ENCODE measurements at regions not wholly inside any gene's neighbourhood (a gene's known extent, or its start where the extent isn't known, plus 50 kb on each side); places are given as distances from the start of the nearest gene placed in this dataset.

DNA sequence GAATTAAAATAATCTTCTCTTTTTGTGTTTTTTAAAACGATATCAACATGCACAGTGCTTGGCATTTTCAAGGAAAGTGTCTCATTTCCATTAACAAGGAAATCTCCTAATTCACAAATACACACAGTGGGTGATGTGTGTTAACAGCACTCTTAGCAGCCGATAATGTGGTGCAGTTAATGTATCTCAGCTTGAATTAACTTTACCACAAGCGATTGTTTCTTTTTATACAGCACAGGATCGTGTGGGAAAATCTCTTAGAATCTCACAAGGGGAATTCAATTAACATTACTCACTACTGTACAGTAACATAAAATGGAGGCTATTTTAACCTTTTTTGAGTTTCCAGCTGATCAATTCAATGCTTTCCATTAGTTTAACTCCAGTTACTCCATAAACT is 1841.9 kb downstream of the STIM2 start:
- Histone ChIP-seq H3K27me3 (ENCODE audit: insufficient read depth) (no peaks in the 10 kb centered on the region), H3K79me2 (replicated peaks; ENCODE audit: insufficient read depth) (no peaks in the 10 kb centered on the region), H3K4me1 (ENCODE audit: insufficient read depth) (peaks cover 32% of the 10 kb centered on the region), H3K4me2 (no peak overlapping the region), H3K4me3 (no peak overlapping the region), H3F3A (replicated peaks; ENCODE audit: low read depth) (no peaks in the 10 kb centered on the region), H4K20me1 (replicated peaks; ENCODE audit: insufficient read depth) (no peaks in the 10 kb centered on the region), H2AFZ (no peak overlapping the region), H3K36me3 (ENCODE audit: insufficient read depth) (no peaks in the 10 kb centered on the region), H3K27ac (ENCODE audit: low read depth) (no peak overlapping the region), H3K9me2 (ENCODE audit: insufficient read depth) (peaks cover 7% of the 10 kb centered on the region; the same call in 1 of the 2 replicates)
- H3K27me3 Mint-ChIP-seq (ENCODE audit: insufficient read depth, low read depth, poor library complexity): peaks cover 1% of the 10 kb centered on the region
- no peak overlapping the region for H3K27ac Mint-ChIP-seq
- H3K4me1 Mint-ChIP-seq: peaks cover 26% of the 10 kb centered on the region
- peaks cover 10% of the 10 kb centered on the region; the same call in 1 of the 3 replicates for H3K36me3 Mint-ChIP-seq (ENCODE audit: low read depth)
- H3K9me3 Mint-ChIP-seq: peaks cover 8% of the 10 kb centered on the region; the same call in 2 of the 3 replicates
- TF ChIP-seq CREB1 (CRISPR knock-in tag; IDR thresholded peaks at IDR 0.05; ENCODE audit: low read depth) (no peak), ETS1 (IDR thresholded peaks at IDR 0.05) (no peak)
- TF ChIP-seq, protein P1, sequence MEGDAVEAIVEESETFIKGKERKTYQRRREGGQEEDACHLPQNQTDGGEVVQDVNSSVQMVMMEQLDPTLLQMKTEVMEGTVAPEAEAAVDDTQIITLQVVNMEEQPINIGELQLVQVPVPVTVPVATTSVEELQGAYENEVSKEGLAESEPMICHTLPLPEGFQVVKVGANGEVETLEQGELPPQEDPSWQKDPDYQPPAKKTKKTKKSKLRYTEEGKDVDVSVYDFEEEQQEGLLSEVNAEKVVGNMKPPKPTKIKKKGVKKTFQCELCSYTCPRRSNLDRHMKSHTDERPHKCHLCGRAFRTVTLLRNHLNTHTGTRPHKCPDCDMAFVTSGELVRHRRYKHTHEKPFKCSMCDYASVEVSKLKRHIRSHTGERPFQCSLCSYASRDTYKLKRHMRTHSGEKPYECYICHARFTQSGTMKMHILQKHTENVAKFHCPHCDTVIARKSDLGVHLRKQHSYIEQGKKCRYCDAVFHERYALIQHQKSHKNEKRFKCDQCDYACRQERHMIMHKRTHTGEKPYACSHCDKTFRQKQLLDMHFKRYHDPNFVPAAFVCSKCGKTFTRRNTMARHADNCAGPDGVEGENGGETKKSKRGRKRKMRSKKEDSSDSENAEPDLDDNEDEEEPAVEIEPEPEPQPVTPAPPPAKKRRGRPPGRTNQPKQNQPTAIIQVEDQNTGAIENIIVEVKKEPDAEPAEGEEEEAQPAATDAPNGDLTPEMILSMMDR (conservative IDR thresholded peaks at IDR 0.05; ENCODE audit: low read depth in 2 of 2): no peak
- DNase-seq (ENCODE audit: low spot score): no peak
- H3K4me3 Mint-ChIP-seq: no peak overlapping the region
- ATAC-seq: no peak

DNA sequence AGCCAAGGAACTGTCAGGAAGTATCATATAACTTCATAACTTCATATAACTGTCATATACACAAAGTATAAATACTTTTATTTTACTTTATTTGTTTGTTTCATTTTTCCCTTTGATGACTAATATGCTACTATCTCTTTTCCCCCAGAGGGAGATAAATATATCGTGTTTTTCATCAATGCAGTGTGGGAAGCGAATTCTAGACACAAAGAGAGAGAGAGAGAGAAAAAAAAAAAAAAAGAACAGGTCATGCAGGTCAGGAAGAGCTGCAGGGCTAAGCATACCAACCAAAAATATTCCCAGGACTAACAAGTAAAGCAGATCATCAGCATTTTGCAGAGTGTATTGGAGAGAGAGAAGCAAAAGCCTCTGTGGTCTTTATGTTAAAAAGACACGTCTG is 1849.2 kb downstream of the STIM2 start:
- peaks cover 9% of the 10 kb centered on the region; the same call in 1 of the 2 replicates for H3K36me3 ChIP-seq (ENCODE audit: insufficient read depth)
- 0 out of 2 replicates have a peak overlapping the region, but pooled peaks have one; percentile 40 for H2AFZ ChIP-seq
- DNase-seq (ENCODE audit: low spot score): no peak
- TF ChIP-seq NANOG (IDR thresholded peaks at IDR 0.05; ENCODE audit: borderline replicate concordance): no peak
- TF ChIP-seq, protein P1 (conservative IDR thresholded peaks at IDR 0.05; ENCODE audit: low read depth in 2 of 2): no peak
- TF ChIP-seq, protein P2, sequence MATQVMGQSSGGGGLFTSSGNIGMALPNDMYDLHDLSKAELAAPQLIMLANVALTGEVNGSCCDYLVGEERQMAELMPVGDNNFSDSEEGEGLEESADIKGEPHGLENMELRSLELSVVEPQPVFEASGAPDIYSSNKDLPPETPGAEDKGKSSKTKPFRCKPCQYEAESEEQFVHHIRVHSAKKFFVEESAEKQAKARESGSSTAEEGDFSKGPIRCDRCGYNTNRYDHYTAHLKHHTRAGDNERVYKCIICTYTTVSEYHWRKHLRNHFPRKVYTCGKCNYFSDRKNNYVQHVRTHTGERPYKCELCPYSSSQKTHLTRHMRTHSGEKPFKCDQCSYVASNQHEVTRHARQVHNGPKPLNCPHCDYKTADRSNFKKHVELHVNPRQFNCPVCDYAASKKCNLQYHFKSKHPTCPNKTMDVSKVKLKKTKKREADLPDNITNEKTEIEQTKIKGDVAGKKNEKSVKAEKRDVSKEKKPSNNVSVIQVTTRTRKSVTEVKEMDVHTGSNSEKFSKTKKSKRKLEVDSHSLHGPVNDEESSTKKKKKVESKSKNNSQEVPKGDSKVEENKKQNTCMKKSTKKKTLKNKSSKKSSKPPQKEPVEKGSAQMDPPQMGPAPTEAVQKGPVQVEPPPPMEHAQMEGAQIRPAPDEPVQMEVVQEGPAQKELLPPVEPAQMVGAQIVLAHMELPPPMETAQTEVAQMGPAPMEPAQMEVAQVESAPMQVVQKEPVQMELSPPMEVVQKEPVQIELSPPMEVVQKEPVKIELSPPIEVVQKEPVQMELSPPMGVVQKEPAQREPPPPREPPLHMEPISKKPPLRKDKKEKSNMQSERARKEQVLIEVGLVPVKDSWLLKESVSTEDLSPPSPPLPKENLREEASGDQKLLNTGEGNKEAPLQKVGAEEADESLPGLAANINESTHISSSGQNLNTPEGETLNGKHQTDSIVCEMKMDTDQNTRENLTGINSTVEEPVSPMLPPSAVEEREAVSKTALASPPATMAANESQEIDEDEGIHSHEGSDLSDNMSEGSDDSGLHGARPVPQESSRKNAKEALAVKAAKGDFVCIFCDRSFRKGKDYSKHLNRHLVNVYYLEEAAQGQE (IDR thresholded peaks at IDR 0.05; ENCODE audit: unreplicated experiment): no peak
- no peak for TF ChIP-seq ETS1 (IDR thresholded peaks at IDR 0.05)
- no peak for TF ChIP-seq CREB1 (CRISPR knock-in tag; IDR thresholded peaks at IDR 0.05; ENCODE audit: low read depth)
- no peak for TF ChIP-seq ZNF331 (CRISPR knock-in tag; IDR thresholded peaks at IDR 0.05; ENCODE audit: low read depth)
- TF ChIP-seq POLR2AphosphoS5 (IDR thresholded peaks at IDR 0.05; ENCODE audit: low read depth): no peak
- H3K27ac ChIP-seq (ENCODE audit: low read depth): no peak overlapping the region
- H3K79me2 ChIP-seq (replicated peaks; ENCODE audit: insufficient read depth): no peaks in the 10 kb centered on the region
- H3K4me1 Mint-ChIP-seq: peaks cover 10% of the 10 kb centered on the region
- H3K27me3 Mint-ChIP-seq (ENCODE audit: insufficient read depth, low read depth, poor library complexity): no peaks in the 10 kb centered on the region
- H4K20me1 ChIP-seq (replicated peaks; ENCODE audit: insufficient read depth): no peaks in the 10 kb centered on the region
- peaks cover 10% of the 10 kb centered on the region; the same call in 2 of the 3 replicates for H3K9me3 Mint-ChIP-seq
- H3K36me3 Mint-ChIP-seq (ENCODE audit: low read depth): peaks cover 9% of the 10 kb centered on the region; the same call in 2 of the 3 replicates
- H3F3A ChIP-seq (replicated peaks; ENCODE audit: low read depth): no peaks in the 10 kb centered on the region
- no peak for ATAC-seq
- no peak overlapping the region for H3K27ac Mint-ChIP-seq
- no peak overlapping the region for H3K4me3 Mint-ChIP-seq
- peaks cover 15% of the 10 kb centered on the region for H3K4me1 ChIP-seq (ENCODE audit: insufficient read depth)
- peaks cover 7% of the 10 kb centered on the region; the same call in 1 of the 2 replicates for H3K9me2 ChIP-seq (ENCODE audit: insufficient read depth)
- H3K4me3 ChIP-seq: no peak overlapping the region
- no peaks in the 10 kb centered on the region for H3K27me3 ChIP-seq (ENCODE audit: insufficient read depth)
- no peak overlapping the region for H3K4me2 ChIP-seq
